ENCODE measurements at regions not wholly inside any gene's neighbourhood (a gene's known extent, or its start where the extent isn't known, plus 50 kb on each side); places are given as distances from the start of the nearest gene placed in this dataset.

- TF ChIP-seq USF1 (IDR thresholded peaks at IDR 0.05) (no peak), ZBTB7A (IDR thresholded peaks at IDR 0.05; ENCODE audit: low read depth) (no peak), EP300 (IDR thresholded peaks at IDR 0.05; ENCODE audit: borderline replicate concordance) (no peak), REST (IDR thresholded peaks at IDR 0.05; ENCODE audit: low read depth) (no peak), RAD21 (IDR thresholded peaks at IDR 0.05; ENCODE audit: low read depth) (no peak), CEBPB (IDR thresholded peaks at IDR 0.05) (no peak), TAF1 (IDR thresholded peaks at IDR 0.05; ENCODE audit: low read depth) (no peak), TEAD4 (IDR thresholded peaks at IDR 0.05) (no peak), CREB1 (IDR thresholded peaks at IDR 0.05; ENCODE audit: low read depth) (no peak), YY1 (IDR thresholded peaks at IDR 0.05; ENCODE audit: low read depth) (no peak), TCF12 (IDR thresholded peaks at IDR 0.05; ENCODE audit: low read depth) (no peak)
Observed at GRCh38 chr12:107976331-107976730, 152.8 kb upstream of the WSCD2 start.

Measured in Ishikawa (cell line).